ENCODE measurements at regions not wholly inside any gene's neighbourhood (a gene's known extent, or its start where the extent isn't known, plus 50 kb on each side); places are given as distances from the start of the nearest gene placed in this dataset.
"Not testable (repeated sequence)": the region's sequence is repeated elsewhere in the genome, so short reads cannot be mapped to it uniquely, and the experiment has no call there.

GRCh38 chr22:27070594-27070993 lies 413.2 kb downstream of the MIAT start:
- TF ChIP-seq CTCF (IDR thresholded peaks at IDR 0.05; ENCODE audit: low read depth, low read length): no peak
- TF ChIP-seq EZH2phosphoT487 (IDR thresholded peaks at IDR 0.05; ENCODE audit: low read depth): no peak
- H3K9ac ChIP-seq (ENCODE audit: low read length): no peak overlapping the region
- H3K4me2 ChIP-seq (ENCODE audit: low read length): no peak overlapping the region
- H3K27ac ChIP-seq (ENCODE audit: low read length): no peak overlapping the region
- H2AFZ ChIP-seq (ENCODE audit: low read depth, low read length): no peak overlapping the region
- H3K36me3 ChIP-seq (replicated peaks; ENCODE audit: low read depth, low read length): no peaks in the 10 kb centered on the region
- no peaks in the 10 kb centered on the region for H3K4me1 ChIP-seq (ENCODE audit: low read length)
- 0 out of 2 replicates have a peak, but pooled peaks cover 3% of the 10 kb centered on the region for H3K27me3 ChIP-seq (ENCODE audit: low read depth, low read length)
- no peaks in the 10 kb centered on the region for H4K20me1 ChIP-seq (ENCODE audit: insufficient read depth, low read length)
- H3K79me2 ChIP-seq (ENCODE audit: low read length): no peaks in the 10 kb centered on the region
- no peak overlapping the region for H3K4me3 ChIP-seq (ENCODE audit: low read length)
- no peaks in the 10 kb centered on the region for H3K9me3 ChIP-seq (ENCODE audit: insufficient read depth, low read length)

DNA sequence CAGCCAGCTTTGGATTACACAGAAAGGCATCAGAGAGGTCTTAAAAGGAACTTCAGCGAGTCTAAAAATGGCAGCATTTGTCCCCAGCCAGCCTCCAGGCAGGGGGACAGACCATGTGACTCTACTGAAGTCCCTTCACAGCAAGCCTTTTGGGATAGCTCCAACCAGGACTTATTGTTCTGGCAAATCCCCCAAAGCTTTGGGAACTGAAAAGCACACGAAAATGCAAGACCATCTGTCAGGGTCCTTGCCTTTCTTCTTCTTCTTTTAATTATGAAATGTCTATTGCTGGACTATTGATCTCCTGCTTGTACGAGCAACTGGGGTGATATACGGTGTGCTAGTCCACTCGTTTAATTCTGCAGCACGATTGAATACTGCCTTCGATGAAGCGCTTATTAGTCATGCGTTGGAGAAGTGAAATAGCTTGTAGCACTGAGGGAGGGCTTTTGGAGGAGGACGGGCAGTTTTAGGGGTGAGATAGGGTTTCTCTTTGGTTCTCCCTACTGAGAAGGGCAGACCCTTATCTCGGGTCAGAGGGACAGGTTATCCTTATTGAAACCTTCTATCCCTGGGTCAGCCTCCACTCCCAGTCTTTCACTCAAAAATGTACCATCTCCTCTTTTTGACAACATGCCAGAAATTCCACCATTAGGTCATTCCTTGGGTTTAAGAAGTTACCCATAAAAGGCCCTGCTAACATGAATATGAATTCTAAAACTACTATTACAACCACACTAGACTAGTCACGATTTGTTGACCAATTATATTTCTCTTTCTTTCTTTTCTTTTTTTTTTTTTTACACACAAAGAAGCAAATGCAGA lies 416.4 kb downstream of the MIAT start:
- Histone ChIP-seq H4K20me1 (ENCODE audit: insufficient read depth, low read length) (no peaks in the 10 kb centered on the region), H3K36me3 (replicated peaks; ENCODE audit: low read depth, low read length) (no peaks in the 10 kb centered on the region), H3K4me3 (ENCODE audit: low read length) (no peak overlapping the region), H2AFZ (ENCODE audit: low read depth, low read length) (no peak overlapping the region), H3K79me2 (ENCODE audit: low read length) (no peaks in the 10 kb centered on the region), H3K4me1 (ENCODE audit: low read length) (no peaks in the 10 kb centered on the region), H3K27ac (ENCODE audit: low read length) (no peak overlapping the region), H3K27me3 (ENCODE audit: low read depth, low read length) (0 out of 2 replicates have a peak, but pooled peaks cover 4% of the 10 kb centered on the region), H3K4me2 (ENCODE audit: low read length) (no peak overlapping the region), H3K9me3 (ENCODE audit: insufficient read depth, low read length) (no peaks in the 10 kb centered on the region), H3K9ac (ENCODE audit: low read length) (no peak overlapping the region)
- no peak for TF ChIP-seq EZH2phosphoT487 (IDR thresholded peaks at IDR 0.05; ENCODE audit: low read depth)
- TF ChIP-seq CTCF (IDR thresholded peaks at IDR 0.05; ENCODE audit: low read depth, low read length): no peak

- TF ChIP-seq CTCF (IDR thresholded peaks at IDR 0.05; ENCODE audit: low read depth, low read length) (no peak), EZH2phosphoT487 (IDR thresholded peaks at IDR 0.05; ENCODE audit: low read depth) (no peak)
- Histone ChIP-seq H4K20me1 (ENCODE audit: insufficient read depth, low read length) (no peaks in the 10 kb centered on the region), H2AFZ (ENCODE audit: low read depth, low read length) (no peak overlapping the region), H3K9ac (ENCODE audit: low read length) (no peak overlapping the region), H3K27me3 (ENCODE audit: low read depth, low read length) (peaks cover 8% of the 10 kb centered on the region; the same call in 1 of the 2 replicates), H3K4me2 (ENCODE audit: low read length) (no peak overlapping the region), H3K36me3 (replicated peaks; ENCODE audit: low read depth, low read length) (no peaks in the 10 kb centered on the region), H3K79me2 (ENCODE audit: low read length) (no peaks in the 10 kb centered on the region), H3K9me3 (ENCODE audit: insufficient read depth, low read length) (no peaks in the 10 kb centered on the region), H3K27ac (ENCODE audit: low read length) (no peak overlapping the region), H3K4me3 (ENCODE audit: low read length) (no peak overlapping the region), H3K4me1 (ENCODE audit: low read length) (no peaks in the 10 kb centered on the region)
Measured at GRCh38 chr22:27075028-27075678, 417.8 kb downstream of the MIAT start.

GRCh38 chr22:27075891-27076290 lies 418.5 kb downstream of the MIAT start:
- no peak overlapping the region for H3K4me3 ChIP-seq (ENCODE audit: low read length)
- no peaks in the 10 kb centered on the region for H3K4me1 ChIP-seq (ENCODE audit: low read length)
- H3K9ac ChIP-seq (ENCODE audit: low read length): no peak overlapping the region
- H3K79me2 ChIP-seq (ENCODE audit: low read length): no peaks in the 10 kb centered on the region
- no peaks in the 10 kb centered on the region for H3K36me3 ChIP-seq (replicated peaks; ENCODE audit: low read depth, low read length)
- no peak overlapping the region for H3K27ac ChIP-seq (ENCODE audit: low read length)
- H3K27me3 ChIP-seq (ENCODE audit: low read depth, low read length): peaks cover 13% of the 10 kb centered on the region; the same call in 1 of the 2 replicates
- no peaks in the 10 kb centered on the region for H4K20me1 ChIP-seq (ENCODE audit: insufficient read depth, low read length)
- H2AFZ ChIP-seq (ENCODE audit: low read depth, low read length): no peak overlapping the region
- no peaks in the 10 kb centered on the region for H3K9me3 ChIP-seq (ENCODE audit: insufficient read depth, low read length)
- no peak overlapping the region for H3K4me2 ChIP-seq (ENCODE audit: low read length)
- TF ChIP-seq CTCF (IDR thresholded peaks at IDR 0.05; ENCODE audit: low read depth, low read length) (no peak), EZH2phosphoT487 (IDR thresholded peaks at IDR 0.05; ENCODE audit: low read depth) (no peak)

GRCh38 chr22:27078064-27078463 lies 420.7 kb downstream of the MIAT start:
- H2AFZ ChIP-seq (ENCODE audit: low read depth, low read length); H3K4me2 ChIP-seq (ENCODE audit: low read length); H3K36me3 ChIP-seq (replicated peaks; ENCODE audit: low read depth, low read length); H4K20me1 ChIP-seq (ENCODE audit: insufficient read depth, low read length); H3K4me1 ChIP-seq (ENCODE audit: low read length); H3K27ac ChIP-seq (ENCODE audit: low read length); H3K9me3 ChIP-seq (ENCODE audit: insufficient read depth, low read length); H3K4me3 ChIP-seq (ENCODE audit: low read length); H3K79me2 ChIP-seq (ENCODE audit: low read length); H3K9ac ChIP-seq (ENCODE audit: low read length): not testable (repeated sequence)
- H3K27me3 ChIP-seq (ENCODE audit: low read depth, low read length): peaks cover 24% of the 10 kb centered on the region
